Hepatocyte (in vitro differentiated cells): ENCODE measurements at regions not wholly inside any gene's neighbourhood (a gene's known extent, or its start where the extent isn't known, plus 50 kb on each side); places are given as distances from the start of the nearest gene placed in this dataset.
"Not testable (repeated sequence)": the region's sequence is repeated elsewhere in the genome, so short reads cannot be mapped to it uniquely, and the experiment has no call there.

ENCODE experiments used
- DNase-seq: peaks from one replicate; pipeline ENCODE4 v3.0.0-alpha.2; 2016; ENCODE audit warnings: low spot score
- H2AFZ ChIP-seq: fragments of 200-600 bp; sonication (generic); 2 replicates; pipeline ENCODE4 v1.6.0; 2016; ENCODE audit warnings: antibody characterized with exemption, mild to moderate bottlenecking
- H3K27ac ChIP-seq: fragments of 200-600 bp; sonication (generic); 2 replicates; pipeline ENCODE4 v1.5.1; 2016; ENCODE audit warnings: mild to moderate bottlenecking
- H3K27me3 ChIP-seq: fragments of 200-600 bp; sonication (generic); 2 replicates; pipeline ENCODE4 v1.6.1; 2016
- H3K36me3 ChIP-seq: fragments of 200-600 bp; sonication (generic); replicated peaks from 2 replicates; pipeline ENCODE4 v1.5.1; 2016; ENCODE audit warnings: low read depth; ENCODE audit not compliant: insufficient read depth
- H3K4me1 ChIP-seq: fragments of 200-600 bp; sonication (generic); 2 replicates; pipeline ENCODE4 v1.5.1; 2016; ENCODE audit warnings: mild to moderate bottlenecking, moderate library complexity; ENCODE audit not compliant: insufficient read depth
- H3K4me2 ChIP-seq: fragments of 200-600 bp; sonication (generic); 2 replicates; pipeline ENCODE4 v1.6.0; 2016
- H3K4me3 ChIP-seq: fragments of 200-600 bp; sonication (generic); 2 replicates; pipeline ENCODE4 v1.5.1; 2016; ENCODE audit warnings: mild to moderate bottlenecking
- H3K79me2 ChIP-seq: fragments of 200-600 bp; sonication (generic); 2 replicates; pipeline ENCODE4 v1.6.0; 2017; ENCODE audit warnings: mild to moderate bottlenecking
- H3K9me2 ChIP-seq: fragments of 200-600 bp; sonication (generic); replicated peaks from 2 replicates; pipeline ENCODE4 v1.6.0; 2017; ENCODE audit warnings: mild to moderate bottlenecking; ENCODE audit not compliant: insufficient read depth
- H3K9me3 ChIP-seq: fragments of 200-600 bp; sonication (generic); 2 replicates; pipeline ENCODE4 v1.5.1; 2016; ENCODE audit warnings: low read depth, mild to moderate bottlenecking
- H4K20me1 ChIP-seq: fragments of 200-600 bp; sonication (generic); 2 replicates; pipeline ENCODE4 v1.6.0; 2016; ENCODE audit warnings: mild to moderate bottlenecking; ENCODE audit not compliant: insufficient read depth, poor library complexity, severe bottlenecking
- EZH2 ChIP-seq: fragments of 200-600 bp; sonication (generic); IDR thresholded peaks from 2 replicates; pipeline ENCODE4 v1.6.1; 2016; ENCODE audit warnings: antibody characterized with exemption, mild to moderate bottlenecking, borderline replicate concordance
- EZH2phosphoT487 ChIP-seq: fragments of 200-600 bp; sonication (generic); IDR thresholded peaks from one replicate; pipeline ENCODE4 v1.6.1; 2018; ENCODE audit warnings: antibody characterized with exemption, mild to moderate bottlenecking, low read depth, moderate library complexity; ENCODE audit not compliant: unreplicated experiment, severe bottlenecking
- WGBS: methylation state at CpG from one replicate; pipeline ENCODE4 v1.1.6; 2016; ENCODE audit warnings: low lambda C conversion rate; ENCODE audit errors: missing lambda C conversion rate; 5-methylcytosine and 5-hydroxymethylcytosine counted together
- TF ChIP-seq, protein P1 (sequence below): fragments of 200-600 bp; sonication (generic); IDR thresholded peaks from 2 replicates; pipeline ENCODE4 v1.5.1; 2016; ENCODE audit warnings: antibody characterized with exemption, mild to moderate bottlenecking; ENCODE audit not compliant: poor library complexity

DNA sequence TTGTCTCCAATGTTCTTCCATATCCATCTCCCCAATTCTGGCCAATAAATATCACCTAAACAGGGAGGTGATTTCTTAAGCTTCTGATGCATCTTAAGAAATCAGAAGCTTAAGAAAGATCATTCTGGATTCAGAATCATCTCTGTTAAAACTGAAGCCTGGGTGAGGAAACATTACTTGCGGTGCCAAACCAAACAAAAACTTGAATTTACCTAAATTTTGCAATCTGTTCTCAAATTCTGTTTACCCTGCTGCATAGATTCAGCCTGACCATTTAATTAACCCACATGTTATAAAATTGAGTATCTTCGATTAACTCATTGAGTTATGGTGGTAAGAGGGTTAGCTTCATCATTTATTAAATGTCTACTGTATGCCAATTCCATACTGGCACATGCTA is 204.4 kb upstream of the ZNF385D start:
- H3K4me3 ChIP-seq: no peak overlapping the region
- no peak for TF ChIP-seq EZH2
- no peak for TF ChIP-seq EZH2phosphoT487
- TF ChIP-seq, protein P1, sequence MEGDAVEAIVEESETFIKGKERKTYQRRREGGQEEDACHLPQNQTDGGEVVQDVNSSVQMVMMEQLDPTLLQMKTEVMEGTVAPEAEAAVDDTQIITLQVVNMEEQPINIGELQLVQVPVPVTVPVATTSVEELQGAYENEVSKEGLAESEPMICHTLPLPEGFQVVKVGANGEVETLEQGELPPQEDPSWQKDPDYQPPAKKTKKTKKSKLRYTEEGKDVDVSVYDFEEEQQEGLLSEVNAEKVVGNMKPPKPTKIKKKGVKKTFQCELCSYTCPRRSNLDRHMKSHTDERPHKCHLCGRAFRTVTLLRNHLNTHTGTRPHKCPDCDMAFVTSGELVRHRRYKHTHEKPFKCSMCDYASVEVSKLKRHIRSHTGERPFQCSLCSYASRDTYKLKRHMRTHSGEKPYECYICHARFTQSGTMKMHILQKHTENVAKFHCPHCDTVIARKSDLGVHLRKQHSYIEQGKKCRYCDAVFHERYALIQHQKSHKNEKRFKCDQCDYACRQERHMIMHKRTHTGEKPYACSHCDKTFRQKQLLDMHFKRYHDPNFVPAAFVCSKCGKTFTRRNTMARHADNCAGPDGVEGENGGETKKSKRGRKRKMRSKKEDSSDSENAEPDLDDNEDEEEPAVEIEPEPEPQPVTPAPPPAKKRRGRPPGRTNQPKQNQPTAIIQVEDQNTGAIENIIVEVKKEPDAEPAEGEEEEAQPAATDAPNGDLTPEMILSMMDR: no peak
- no peak overlapping the region for H3K27ac ChIP-seq
- no peaks in the 10 kb centered on the region for H3K27me3 ChIP-seq
- no peaks in the 10 kb centered on the region for H3K9me3 ChIP-seq
- 100% methylated on average over 2 of the region's 2 CpGs for WGBS
- H3K4me1 ChIP-seq: no peaks in the 10 kb centered on the region
- no peaks in the 10 kb centered on the region for H3K79me2 ChIP-seq
- no peak overlapping the region for H2AFZ ChIP-seq
- no peaks in the 10 kb centered on the region for H3K9me2 ChIP-seq
- H4K20me1 ChIP-seq: no peaks in the 10 kb centered on the region
- H3K36me3 ChIP-seq: no peaks in the 10 kb centered on the region
- DNase-seq: no peak
- no peak overlapping the region for H3K4me2 ChIP-seq

DNA sequence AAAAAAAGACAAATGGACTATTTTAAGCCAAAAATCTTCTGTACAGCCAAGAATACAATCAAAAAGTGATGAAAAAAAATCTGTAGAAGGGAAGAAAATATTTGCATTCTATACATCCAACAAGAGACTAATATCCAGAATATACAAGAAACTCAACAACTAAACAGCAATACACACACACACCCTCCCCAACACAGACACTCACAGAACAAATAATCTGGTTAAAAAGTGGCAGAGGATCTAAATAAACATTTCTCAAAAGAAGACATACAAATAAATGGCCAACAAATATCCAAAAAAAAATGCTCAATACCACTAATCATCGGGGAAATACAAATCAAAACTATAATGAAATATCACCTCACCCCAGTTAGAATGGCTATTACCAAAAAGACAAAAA is 209.0 kb upstream of the ZNF385D start:
- no peaks in the 10 kb centered on the region for H4K20me1 ChIP-seq
- TF ChIP-seq EZH2: no peak
- no peak overlapping the region for H3K4me2 ChIP-seq
- H3K79me2 ChIP-seq: no peaks in the 10 kb centered on the region
- no peaks in the 10 kb centered on the region for H3K4me1 ChIP-seq
- H3K9me2 ChIP-seq: no peaks in the 10 kb centered on the region
- H3K27ac ChIP-seq: no peak overlapping the region
- no peaks in the 10 kb centered on the region for H3K9me3 ChIP-seq
- no peak for DNase-seq
- no peak overlapping the region for H2AFZ ChIP-seq
- no peaks in the 10 kb centered on the region for H3K27me3 ChIP-seq
- WGBS: 39% methylated on average over 1 of the region's 1 CpG
- H3K36me3 ChIP-seq: no peaks in the 10 kb centered on the region
- no peak overlapping the region for H3K4me3 ChIP-seq

DNA sequence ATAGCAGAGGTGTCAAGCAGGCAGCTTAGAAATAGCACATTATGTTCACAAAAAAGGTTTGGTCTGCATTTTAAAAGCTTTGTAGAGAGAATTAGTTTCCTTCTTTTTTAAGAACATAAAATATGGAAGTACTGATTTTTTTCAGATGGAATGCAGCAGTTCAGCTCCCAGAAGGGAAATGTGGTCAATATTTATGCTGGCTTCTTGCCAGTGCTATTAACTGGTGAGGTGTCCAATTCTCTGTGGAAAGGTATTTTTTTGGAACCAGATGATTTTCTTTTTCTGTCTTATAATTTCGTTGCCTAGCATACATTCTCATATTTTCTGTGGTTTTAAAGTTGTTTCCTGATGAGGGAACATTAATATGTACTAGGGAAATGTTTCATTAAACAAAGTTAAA is 211.4 kb upstream of the ZNF385D start:
- Histone ChIP-seq H3K4me2 (no peak overlapping the region), H3K4me3 (no peak overlapping the region), H3K27me3 (no peaks in the 10 kb centered on the region), H3K79me2 (no peaks in the 10 kb centered on the region), H3K4me1 (no peaks in the 10 kb centered on the region), H3K9me2 (no peaks in the 10 kb centered on the region), H3K36me3 (no peaks in the 10 kb centered on the region), H3K9me3 (no peaks in the 10 kb centered on the region), H3K27ac (no peak overlapping the region), H2AFZ (no peak overlapping the region), H4K20me1 (no peaks in the 10 kb centered on the region)
- DNase-seq: no peak
- 66% methylated on average over 1 of the region's 1 CpG for WGBS
- TF ChIP-seq EZH2: no peak
- TF ChIP-seq EZH2phosphoT487: no peak
- TF ChIP-seq, protein P1: no peak

DNA sequence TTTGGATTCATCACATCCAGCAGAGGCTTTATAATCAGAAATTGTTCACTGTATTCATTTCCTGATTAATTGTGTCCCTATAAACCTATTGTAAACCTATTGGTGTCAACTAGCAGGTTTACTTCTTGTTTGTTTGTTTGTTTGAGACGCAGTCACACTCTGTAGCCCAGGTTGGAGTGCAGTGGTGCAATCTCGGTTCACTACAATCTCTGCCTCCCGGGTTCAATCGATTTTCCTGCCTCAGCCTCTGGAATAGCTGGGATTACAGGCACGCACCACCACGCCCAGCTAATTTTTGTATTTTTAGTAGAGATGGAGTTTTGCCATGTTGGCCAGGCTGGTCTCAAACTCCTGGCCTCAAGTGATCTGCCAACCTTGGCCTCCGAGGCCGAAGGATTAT is 215.4 kb upstream of the ZNF385D start:
- not testable (repeated sequence) for H3K4me3 ChIP-seq, DNase-seq, H2AFZ ChIP-seq, H3K36me3 ChIP-seq, H3K9me2 ChIP-seq, H3K79me2 ChIP-seq, H3K4me2 ChIP-seq, H3K27ac ChIP-seq, H3K4me1 ChIP-seq, H4K20me1 ChIP-seq, H3K27me3 ChIP-seq, H3K9me3 ChIP-seq
- WGBS: 84% methylated on average over 8 of the region's 8 CpGs

DNA sequence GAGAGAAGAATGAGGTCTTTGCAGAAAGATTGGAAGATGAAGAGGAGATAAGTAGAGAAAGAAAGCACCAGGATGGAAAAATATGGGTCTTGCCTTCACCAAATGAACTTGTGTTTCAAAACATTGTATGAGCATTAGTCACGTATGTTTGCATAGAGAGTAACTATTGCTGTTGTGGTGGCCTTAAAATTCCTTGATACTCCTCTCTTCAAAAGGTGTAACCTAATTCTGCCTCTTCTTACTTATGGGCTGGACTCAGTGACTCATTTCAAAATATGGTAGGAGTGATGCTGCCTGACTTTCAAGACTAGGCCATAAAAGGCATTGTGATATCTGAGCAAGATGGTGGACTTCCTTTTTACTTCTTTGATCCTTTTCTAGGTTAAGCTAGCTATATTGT is 228.7 kb upstream of the ZNF385D start:
- H2AFZ ChIP-seq: no peak overlapping the region
- H3K27ac ChIP-seq: no peak overlapping the region
- H3K79me2 ChIP-seq: no peaks in the 10 kb centered on the region
- H3K4me3 ChIP-seq: no peak overlapping the region
- WGBS: 88% methylated on average over 1 of the region's 1 CpG
- H3K4me2 ChIP-seq: no peak overlapping the region
- no peaks in the 10 kb centered on the region for H3K9me2 ChIP-seq
- no peak for DNase-seq
- H3K9me3 ChIP-seq: no peaks in the 10 kb centered on the region
- TF ChIP-seq EZH2 (no peak), EZH2phosphoT487 (no peak)
- TF ChIP-seq, protein P1: no peak
- no peaks in the 10 kb centered on the region for H3K36me3 ChIP-seq
- H4K20me1 ChIP-seq: no peaks in the 10 kb centered on the region
- H3K27me3 ChIP-seq: no peaks in the 10 kb centered on the region
- H3K4me1 ChIP-seq: no peaks in the 10 kb centered on the region
